ENCODE measurements at regions not wholly inside any gene's neighbourhood (a gene's known extent, or its start where the extent isn't known, plus 50 kb on each side); places are given as distances from the start of the nearest gene placed in this dataset.

DNA sequence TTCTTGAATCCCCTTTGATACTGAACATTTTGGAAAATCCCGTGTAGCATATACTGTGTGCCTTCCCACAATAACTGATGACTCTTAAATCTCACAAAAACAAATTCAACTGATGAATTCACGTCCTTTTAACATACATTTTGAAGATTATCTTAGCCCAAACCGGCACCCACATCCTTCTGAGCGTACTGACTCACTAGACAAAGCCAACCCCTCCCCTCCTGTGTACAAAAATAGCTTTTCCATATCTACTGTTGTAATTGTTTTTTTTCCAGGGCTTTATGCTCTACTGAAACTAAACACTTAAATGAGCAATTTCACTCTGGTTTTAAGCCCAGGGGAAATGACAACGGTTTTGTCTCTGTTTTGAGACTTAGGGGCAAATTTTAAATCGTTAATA is 109.4 kb upstream of the ATF7IP start:
- TF ChIP-seq, protein P1, sequence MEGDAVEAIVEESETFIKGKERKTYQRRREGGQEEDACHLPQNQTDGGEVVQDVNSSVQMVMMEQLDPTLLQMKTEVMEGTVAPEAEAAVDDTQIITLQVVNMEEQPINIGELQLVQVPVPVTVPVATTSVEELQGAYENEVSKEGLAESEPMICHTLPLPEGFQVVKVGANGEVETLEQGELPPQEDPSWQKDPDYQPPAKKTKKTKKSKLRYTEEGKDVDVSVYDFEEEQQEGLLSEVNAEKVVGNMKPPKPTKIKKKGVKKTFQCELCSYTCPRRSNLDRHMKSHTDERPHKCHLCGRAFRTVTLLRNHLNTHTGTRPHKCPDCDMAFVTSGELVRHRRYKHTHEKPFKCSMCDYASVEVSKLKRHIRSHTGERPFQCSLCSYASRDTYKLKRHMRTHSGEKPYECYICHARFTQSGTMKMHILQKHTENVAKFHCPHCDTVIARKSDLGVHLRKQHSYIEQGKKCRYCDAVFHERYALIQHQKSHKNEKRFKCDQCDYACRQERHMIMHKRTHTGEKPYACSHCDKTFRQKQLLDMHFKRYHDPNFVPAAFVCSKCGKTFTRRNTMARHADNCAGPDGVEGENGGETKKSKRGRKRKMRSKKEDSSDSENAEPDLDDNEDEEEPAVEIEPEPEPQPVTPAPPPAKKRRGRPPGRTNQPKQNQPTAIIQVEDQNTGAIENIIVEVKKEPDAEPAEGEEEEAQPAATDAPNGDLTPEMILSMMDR (IDR thresholded peaks at IDR 0.05) = no peak
- TF ChIP-seq POLR2A (IDR thresholded peaks at IDR 0.05) = no peak

Measured in Peyer's patch (tissue), 4 donors.